ENCODE measurements at regions not wholly inside any gene's neighbourhood (a gene's known extent, or its start where the extent isn't known, plus 50 kb on each side); places are given as distances from the start of the nearest gene placed in this dataset.

DNA sequence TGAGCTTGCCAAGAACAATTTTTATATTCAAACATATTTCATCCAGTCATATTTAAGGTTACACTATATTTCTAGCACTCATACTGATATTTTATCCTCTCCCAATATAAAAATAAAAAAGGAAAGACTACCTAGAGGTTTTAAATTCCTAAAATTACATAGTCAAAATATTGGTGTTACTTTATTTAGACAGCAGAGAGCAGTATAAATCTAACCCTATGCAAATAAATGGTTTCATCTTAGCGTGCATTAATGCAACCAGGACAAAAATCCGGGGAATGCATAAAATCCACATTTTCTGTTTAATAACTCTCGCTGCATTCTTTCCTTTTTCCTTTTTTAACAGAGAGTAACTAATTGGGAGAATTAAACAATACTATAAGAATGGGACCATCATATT is 1447.4 kb upstream of the ALCAM start:
- DNase-seq (ENCODE audit: low read depth in 2 of 2): no peak
- TF ChIP-seq, protein P1, sequence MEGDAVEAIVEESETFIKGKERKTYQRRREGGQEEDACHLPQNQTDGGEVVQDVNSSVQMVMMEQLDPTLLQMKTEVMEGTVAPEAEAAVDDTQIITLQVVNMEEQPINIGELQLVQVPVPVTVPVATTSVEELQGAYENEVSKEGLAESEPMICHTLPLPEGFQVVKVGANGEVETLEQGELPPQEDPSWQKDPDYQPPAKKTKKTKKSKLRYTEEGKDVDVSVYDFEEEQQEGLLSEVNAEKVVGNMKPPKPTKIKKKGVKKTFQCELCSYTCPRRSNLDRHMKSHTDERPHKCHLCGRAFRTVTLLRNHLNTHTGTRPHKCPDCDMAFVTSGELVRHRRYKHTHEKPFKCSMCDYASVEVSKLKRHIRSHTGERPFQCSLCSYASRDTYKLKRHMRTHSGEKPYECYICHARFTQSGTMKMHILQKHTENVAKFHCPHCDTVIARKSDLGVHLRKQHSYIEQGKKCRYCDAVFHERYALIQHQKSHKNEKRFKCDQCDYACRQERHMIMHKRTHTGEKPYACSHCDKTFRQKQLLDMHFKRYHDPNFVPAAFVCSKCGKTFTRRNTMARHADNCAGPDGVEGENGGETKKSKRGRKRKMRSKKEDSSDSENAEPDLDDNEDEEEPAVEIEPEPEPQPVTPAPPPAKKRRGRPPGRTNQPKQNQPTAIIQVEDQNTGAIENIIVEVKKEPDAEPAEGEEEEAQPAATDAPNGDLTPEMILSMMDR (IDR thresholded peaks at IDR 0.05; ENCODE audit: low read depth, low read length): no peak
- no peak overlapping the region for H3K4me3 ChIP-seq (replicated peaks in 1 of 2; ENCODE audit: low read depth in 2 of 2, low read length in 2 of 2)

DNA sequence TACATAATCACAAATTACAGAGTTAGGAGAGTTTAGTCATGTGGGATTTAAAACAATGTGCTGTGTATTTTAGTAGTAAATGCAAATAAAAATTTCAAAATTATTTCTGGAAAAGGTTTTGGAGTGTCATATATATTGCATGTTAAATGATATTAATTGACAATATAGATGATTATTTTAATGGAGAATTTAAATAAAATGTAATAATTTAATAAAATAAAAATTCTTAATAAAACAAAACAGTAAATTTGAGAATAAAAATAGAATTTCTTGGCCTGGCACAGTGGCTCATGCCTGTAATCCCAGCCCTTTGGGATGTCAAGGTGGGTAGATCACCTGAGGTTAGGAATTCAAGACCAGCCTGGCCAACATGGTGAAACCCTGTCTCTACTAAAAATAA is 1442.8 kb upstream of the ALCAM start:
- no peak overlapping the region for H3K4me3 ChIP-seq (replicated peaks in 1 of 2; ENCODE audit: low read depth in 2 of 2, low read length in 2 of 2)
- DNase-seq (ENCODE audit: low read depth in 2 of 2): no peak
- TF ChIP-seq, protein P1 (IDR thresholded peaks at IDR 0.05; ENCODE audit: low read depth, low read length): no peak

DNA sequence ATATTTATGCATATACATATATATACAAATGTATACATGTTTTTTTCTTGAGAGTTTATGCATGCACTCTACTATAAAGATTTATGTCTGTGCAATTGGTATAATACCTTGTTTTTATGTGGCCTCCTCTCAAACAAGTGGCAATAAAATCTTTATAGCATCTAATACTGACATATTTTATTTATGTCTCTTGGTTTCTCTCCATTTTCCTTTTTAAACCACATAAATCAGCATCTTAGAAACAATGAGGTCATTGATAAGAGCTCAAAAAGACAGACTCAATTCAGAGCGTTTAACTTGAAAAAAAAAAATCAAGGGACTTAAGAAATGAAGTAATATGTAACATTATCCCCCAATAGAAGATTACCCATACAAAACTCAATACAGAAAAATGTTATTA is 1442.2 kb upstream of the ALCAM start:
- no peak for DNase-seq (ENCODE audit: low read depth in 2 of 2)
- TF ChIP-seq, protein P1 (IDR thresholded peaks at IDR 0.05; ENCODE audit: low read depth, low read length): no peak
- no peak overlapping the region for H3K4me3 ChIP-seq (replicated peaks in 1 of 2; ENCODE audit: low read depth in 2 of 2, low read length in 2 of 2)

DNA sequence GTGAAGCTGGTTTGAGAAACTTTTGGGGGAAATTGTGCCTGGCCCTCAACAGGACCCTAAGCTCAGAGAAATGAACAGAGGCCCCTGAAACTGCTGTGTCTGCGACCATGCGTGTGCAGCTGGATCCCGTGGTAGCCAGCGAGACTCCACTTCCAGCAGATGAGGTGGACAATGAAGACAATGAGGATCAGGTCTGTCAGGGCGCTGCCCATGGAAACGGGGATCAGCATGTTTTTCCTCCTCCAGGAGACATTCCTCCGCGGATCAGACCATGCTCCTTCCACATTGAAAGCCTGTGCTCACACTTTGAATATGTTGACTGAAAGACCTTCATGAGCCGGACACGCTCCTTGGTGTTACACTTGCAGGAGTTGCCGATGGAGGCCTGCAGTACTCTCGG is 1439.8 kb upstream of the ALCAM start:
- no peak for DNase-seq (ENCODE audit: low read depth in 2 of 2)
- TF ChIP-seq, protein P1 (IDR thresholded peaks at IDR 0.05; ENCODE audit: low read depth, low read length): no peak
- H3K4me3 ChIP-seq (replicated peaks in 1 of 2; ENCODE audit: low read depth in 2 of 2, low read length in 2 of 2): no peak overlapping the region

DNA sequence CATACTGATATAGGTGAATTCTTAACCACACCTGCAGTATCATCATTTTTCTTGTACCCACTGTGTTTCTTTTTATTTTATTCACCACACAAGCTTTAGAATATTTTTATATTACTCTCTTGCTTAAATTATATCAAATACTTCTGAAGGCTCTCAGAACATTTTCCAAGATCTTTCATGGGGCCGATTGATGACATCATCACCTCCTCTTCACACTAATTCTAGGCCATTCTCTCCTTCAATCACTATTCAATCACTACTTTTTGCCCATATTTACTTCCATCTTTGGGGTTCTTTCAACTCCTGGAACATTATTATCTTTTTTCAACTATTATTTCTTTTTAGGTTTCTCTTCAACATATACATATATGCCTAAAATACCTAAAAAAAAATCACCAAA is 1438.8 kb upstream of the ALCAM start:
- no peak for DNase-seq (ENCODE audit: low read depth in 2 of 2)
- H3K4me3 ChIP-seq (replicated peaks in 1 of 2; ENCODE audit: low read depth in 2 of 2, low read length in 2 of 2): no peak overlapping the region
- TF ChIP-seq, protein P1 (IDR thresholded peaks at IDR 0.05; ENCODE audit: low read depth, low read length): no peak

DNA sequence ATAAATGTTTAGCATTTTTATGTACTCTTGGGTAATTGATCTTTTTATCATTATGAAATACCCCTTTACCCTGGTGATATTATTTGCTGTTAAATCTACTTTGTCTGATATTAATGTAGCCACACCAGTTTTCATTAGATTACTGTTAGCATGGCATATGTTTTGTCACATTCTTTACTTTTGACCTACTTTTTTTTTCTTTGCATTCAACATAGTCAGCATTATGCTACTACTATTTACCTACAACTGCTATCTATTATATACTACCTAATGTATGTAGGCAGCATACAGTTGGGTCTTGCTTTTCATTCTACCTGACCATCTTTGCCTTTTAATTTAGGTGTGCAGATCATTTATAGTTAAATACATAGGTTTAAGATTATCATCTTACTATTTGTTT is 1429.6 kb upstream of the ALCAM start:
- no peak overlapping the region for H3K4me3 ChIP-seq (replicated peaks in 1 of 2; ENCODE audit: low read depth in 2 of 2, low read length in 2 of 2)
- no peak for DNase-seq (ENCODE audit: low read depth in 2 of 2)
- TF ChIP-seq, protein P1 (IDR thresholded peaks at IDR 0.05; ENCODE audit: low read depth, low read length): no peak

DNA sequence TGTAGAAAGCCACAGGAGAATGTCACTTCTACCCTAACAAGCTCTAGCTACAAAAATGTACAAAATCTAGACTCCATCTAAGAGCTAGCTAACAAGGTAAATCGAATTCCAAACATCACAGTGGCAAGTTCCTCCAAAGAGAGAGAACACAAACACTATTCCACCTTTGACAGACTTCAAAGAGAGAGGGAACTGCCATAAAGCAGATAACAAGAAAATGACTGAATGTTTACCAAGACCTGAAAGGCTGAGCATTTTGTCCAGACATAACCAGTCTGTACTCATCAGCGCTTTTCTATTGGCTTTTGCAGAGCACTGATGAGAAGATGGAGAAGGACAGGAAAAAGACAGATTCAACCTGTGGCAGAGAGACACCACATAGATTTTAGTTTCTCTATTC is 1419.6 kb upstream of the ALCAM start:
- DNase-seq (ENCODE audit: low read depth in 2 of 2): no peak
- H3K4me3 ChIP-seq (replicated peaks in 1 of 2; ENCODE audit: low read depth in 2 of 2, low read length in 2 of 2): no peak overlapping the region
- TF ChIP-seq, protein P1 (IDR thresholded peaks at IDR 0.05; ENCODE audit: low read depth, low read length): no peak
